Smooth muscle cell (in vitro differentiated cells): ENCODE measurements at regions not wholly inside any gene's neighbourhood (a gene's known extent, or its start where the extent isn't known, plus 50 kb on each side); places are given as distances from the start of the nearest gene placed in this dataset.

Experiments used
- DNase-seq: peaks from one replicate; lab custom pipeline; 2025; ENCODE audit not compliant: unreplicated experiment; lab: John Stamatoyannopoulos, UW
- H2AFZ ChIP-seq: fragments of 200-600 bp; sonication (generic); 2 replicates; pipeline ENCODE4 v1.6.0; 2016; ENCODE audit warnings: antibody characterized with exemption, low read depth, mild to moderate bottlenecking
- H3F3A ChIP-seq: fragments of 200-600 bp; sonication (generic); 2 replicates; pipeline ENCODE4 v1.6.0; 2017; ENCODE audit warnings: antibody characterized with exemption, low read depth
- H3K27ac ChIP-seq: fragments of 200-600 bp; sonication (generic); 2 replicates; pipeline ENCODE4 v1.5.1; 2016; ENCODE audit warnings: low read depth, mild to moderate bottlenecking
- H3K27me3 ChIP-seq: fragments of 200-600 bp; sonication (generic); 2 replicates; pipeline ENCODE4 v1.6.1; 2016; ENCODE audit warnings: low read depth, mild to moderate bottlenecking
- H3K36me3 ChIP-seq: fragments of 200-600 bp; sonication (generic); 2 replicates; pipeline ENCODE4 v1.5.1; 2016; ENCODE audit warnings: low read depth
- H3K4me1 ChIP-seq: fragments of 200-600 bp; sonication (generic); 2 replicates; pipeline ENCODE4 v1.5.1; 2016; ENCODE audit warnings: low read depth
- H3K4me2 ChIP-seq: fragments of 200-600 bp; sonication (generic); 2 replicates; pipeline ENCODE4 v1.6.0; 2016; ENCODE audit warnings: mild to moderate bottlenecking
- H3K4me3 ChIP-seq: fragments of 200-600 bp; sonication (generic); 2 replicates; pipeline ENCODE4 v1.5.1; 2016; ENCODE audit warnings: mild to moderate bottlenecking
- H3K79me2 ChIP-seq: fragments of 200-600 bp; sonication (generic); 2 replicates; pipeline ENCODE4 v1.6.0; 2016; ENCODE audit warnings: low read depth, mild to moderate bottlenecking
- H3K9ac ChIP-seq: fragments of 200-600 bp; sonication (generic); 2 replicates; pipeline ENCODE4 v1.6.0; 2016; ENCODE audit warnings: low read depth
- H3K9me3 ChIP-seq: fragments of 200-600 bp; sonication (generic); replicated peaks from 2 replicates; pipeline ENCODE4 v1.5.1; 2016; ENCODE audit warnings: low read depth
- H4K20me1 ChIP-seq: fragments of 200-600 bp; sonication (generic); 2 replicates; pipeline ENCODE4 v1.6.0; 2016; ENCODE audit warnings: low read depth
- CTCF ChIP-seq: fragments of 200-600 bp; sonication (generic); IDR thresholded peaks from 2 replicates; pipeline ENCODE4 v1.5.1; 2017; ENCODE audit warnings: borderline replicate concordance, mild to moderate bottlenecking, antibody characterized with exemption; ENCODE audit not compliant: insufficient read depth, poor library complexity, severe bottlenecking
- WGBS: methylation state at CpG from one replicate; pipeline ENCODE4 v1.1.7; 2016; ENCODE audit warnings: low lambda C conversion rate; 5-methylcytosine and 5-hydroxymethylcytosine counted together

GRCh38 chr10:107336061-107336460 is 171.6 kb upstream of the SORCS1 start:
- Histone ChIP-seq H3K9me3 (no peaks in the 10 kb centered on the region), H3K27ac (no peak overlapping the region), H3K27me3 (no peaks in the 10 kb centered on the region), H3K4me3 (no peak overlapping the region), H3K36me3 (no peaks in the 10 kb centered on the region), H3K9ac (no peak overlapping the region), H3K4me2 (no peak overlapping the region), H4K20me1 (no peaks in the 10 kb centered on the region), H2AFZ (no peak overlapping the region), H3K79me2 (no peaks in the 10 kb centered on the region), H3K4me1 (no peaks in the 10 kb centered on the region), H3F3A (no peaks in the 10 kb centered on the region)
- DNase-seq: no peak
- 87% methylated on average over 5 of the region's 5 CpGs for WGBS
- no peak for TF ChIP-seq CTCF

- Histone ChIP-seq H3K27ac (no peak overlapping the region), H4K20me1 (no peaks in the 10 kb centered on the region), H3K4me1 (no peaks in the 10 kb centered on the region), H3F3A (no peaks in the 10 kb centered on the region), H3K4me3 (no peak overlapping the region), H3K9me3 (no peaks in the 10 kb centered on the region), H3K9ac (no peak overlapping the region), H3K79me2 (no peaks in the 10 kb centered on the region), H2AFZ (no peak overlapping the region), H3K36me3 (no peaks in the 10 kb centered on the region), H3K4me2 (no peak overlapping the region), H3K27me3 (no peaks in the 10 kb centered on the region)
- DNase-seq: no peak
- TF ChIP-seq CTCF: no peak
- WGBS: 75% methylated on average over 1 of the region's 1 CpG
These were observed 153.1 kb upstream of the SORCS1 start for GRCh38 chr10:107317592-107317991.

- whole genome bisulfite sequencing: 71% methylated on average over 2 of the region's 2 CpGs
- no peak for DNase-seq
- Histone ChIP-seq H3K27ac (no peak overlapping the region), H3K9me3 (no peaks in the 10 kb centered on the region), H3K4me2 (no peak overlapping the region), H3K27me3 (no peaks in the 10 kb centered on the region), H3K9ac (no peak overlapping the region), H3K79me2 (no peaks in the 10 kb centered on the region), H3K4me3 (no peak overlapping the region), H2AFZ (no peak overlapping the region), H3K4me1 (no peaks in the 10 kb centered on the region), H3K36me3 (no peaks in the 10 kb centered on the region), H4K20me1 (no peaks in the 10 kb centered on the region), H3F3A (no peaks in the 10 kb centered on the region)
- no peak for TF ChIP-seq CTCF
These were observed 138.7 kb upstream of the SORCS1 start for GRCh38 chr10:107303203-107303602.

GRCh38 chr10:107299606-107300005 is 135.1 kb upstream of the SORCS1 start:
- Histone ChIP-seq H3K4me3 (no peak overlapping the region), H3K36me3 (no peaks in the 10 kb centered on the region), H3K79me2 (no peaks in the 10 kb centered on the region), H3K27ac (no peak overlapping the region), H2AFZ (no peak overlapping the region), H3F3A (no peaks in the 10 kb centered on the region), H3K4me2 (no peak overlapping the region), H4K20me1 (no peaks in the 10 kb centered on the region), H3K9ac (no peak overlapping the region), H3K27me3 (no peaks in the 10 kb centered on the region), H3K4me1 (no peaks in the 10 kb centered on the region), H3K9me3 (no peaks in the 10 kb centered on the region)
- DNase-seq: no peak
- TF ChIP-seq CTCF: no peak
- 84% methylated on average over 2 of the region's 2 CpGs for WGBS
